Astrocyte (in vitro differentiated cells and primary cell): ENCODE measurements at regions not wholly inside any gene's neighbourhood (a gene's known extent, or its start where the extent isn't known, plus 50 kb on each side); places are given as distances from the start of the nearest gene placed in this dataset.

ENCODE experiments used
- DNase-seq: peaks from one replicate; pipeline ENCODE4 v3.0.0-alpha.2; 2010; ENCODE audit warnings: low read depth
- FAIRE-seq: peaks from 2 replicates; lab custom pipeline; 2011; peaks lifted over from hg19 to GRCh38; lab: Jason Lieb, UNC
- H2AFZ ChIP-seq: 2 replicates; pipeline ENCODE4 v1.6.0; 2012; ENCODE audit warnings: low read depth, low read length, inconsistent platforms
- H3K27ac ChIP-seq: 2 replicates; pipeline ENCODE4 v1.5.1; 2011; ENCODE audit warnings: low read depth, low read length, inconsistent platforms
- H3K27me3 ChIP-seq: 2 replicates; pipeline ENCODE4 v1.6.0; 2011; ENCODE audit warnings: low read length, inconsistent platforms; ENCODE audit not compliant: insufficient read depth
- H3K36me3 ChIP-seq: 2 replicates; pipeline ENCODE4 v1.5.1; 2011; ENCODE audit warnings: low read length, inconsistent platforms; ENCODE audit not compliant: insufficient read depth
- H3K4me1 ChIP-seq: 2 replicates; pipeline ENCODE4 v1.5.1; 2011; ENCODE audit warnings: low read length, inconsistent platforms; ENCODE audit not compliant: insufficient read depth
- H3K4me2 ChIP-seq: 2 replicates; pipeline ENCODE4 v1.6.0; 2012; ENCODE audit warnings: low read length, inconsistent platforms
- H3K4me3 ChIP-seq: 2 replicates; pipeline ENCODE4 v1.5.1; 2011; ENCODE audit warnings: low read depth, mild to moderate bottlenecking, low read length, inconsistent platforms; ENCODE audit not compliant: insufficient read depth
- H3K79me2 ChIP-seq: 2 replicates; pipeline ENCODE4 v1.6.0; 2012; ENCODE audit warnings: mild to moderate bottlenecking, low read length, inconsistent platforms; ENCODE audit not compliant: insufficient read depth
- H3K9ac ChIP-seq: 2 replicates; pipeline ENCODE4 v1.6.0; 2012; ENCODE audit warnings: mild to moderate bottlenecking, low read length, inconsistent platforms
- H3K9me3 ChIP-seq: 2 replicates; pipeline ENCODE4 v1.5.1; 2012; ENCODE audit warnings: low read depth, mild to moderate bottlenecking, low read length, inconsistent platforms; ENCODE audit not compliant: insufficient read depth
- H4K20me1 ChIP-seq: 2 replicates; pipeline ENCODE4 v1.6.0; 2012; ENCODE audit warnings: low read length, inconsistent platforms; ENCODE audit not compliant: insufficient read depth
- H3K27ac Mint-ChIP-seq: one replicate; pipeline ENCODE4 v1.8.0; 2021; ENCODE audit warnings: mild to moderate bottlenecking, mixed read lengths; ENCODE audit not compliant: unreplicated experiment
- H3K27me3 Mint-ChIP-seq: one replicate; pipeline ENCODE4 v1.8.0; 2021; ENCODE audit warnings: low read depth, mixed read lengths; ENCODE audit not compliant: unreplicated experiment
- H3K36me3 Mint-ChIP-seq: one replicate; pipeline ENCODE4 v1.8.0; 2021; ENCODE audit warnings: low read depth, mixed read lengths; ENCODE audit not compliant: unreplicated experiment
- H3K4me1 Mint-ChIP-seq: one replicate; pipeline ENCODE4 v1.8.0; 2021; ENCODE audit warnings: low read depth, mixed read lengths; ENCODE audit not compliant: unreplicated experiment
- H3K4me3 Mint-ChIP-seq: one replicate; pipeline ENCODE4 v1.8.0; 2021; ENCODE audit warnings: mild to moderate bottlenecking, moderate library complexity, mixed read lengths; ENCODE audit not compliant: unreplicated experiment
- H3K9me3 Mint-ChIP-seq: one replicate; pipeline ENCODE4 v1.8.0; 2021; ENCODE audit warnings: mild to moderate bottlenecking, mixed read lengths; ENCODE audit not compliant: unreplicated experiment
- CTCF ChIP-seq: IDR thresholded peaks from 2 replicates; pipeline ENCODE4 v1.5.1; 2011; ENCODE audit warnings: low read depth, mild to moderate bottlenecking, inconsistent platforms, low read length, moderate library complexity; ENCODE audit not compliant: insufficient read depth
- EZH2 ChIP-seq: IDR thresholded peaks from 2 replicates; pipeline ENCODE4 v1.6.1; 2012; ENCODE audit warnings: mild to moderate bottlenecking, low read length, inconsistent platforms; ENCODE audit not compliant: insufficient read depth

- no peak for FAIRE-seq
- Histone ChIP-seq H3K4me1 (peaks cover 4% of the 10 kb centered on the region), H3K9ac (no peak overlapping the region), H3K4me2 (no peak overlapping the region), H3K27me3 (no peaks in the 10 kb centered on the region), H3K36me3 (no peaks in the 10 kb centered on the region), H2AFZ (no peak overlapping the region), H4K20me1 (no peaks in the 10 kb centered on the region), H3K9me3 (no peaks in the 10 kb centered on the region), H3K27ac (no peak overlapping the region), H3K4me3 (no peak overlapping the region), H3K79me2 (no peaks in the 10 kb centered on the region)
- H3K27me3 Mint-ChIP-seq, result no peaks in the 10 kb centered on the region
- TF ChIP-seq CTCF, result no peak
- TF ChIP-seq EZH2, result no peak
- H3K9me3 Mint-ChIP-seq, result peaks cover 2% of the 10 kb centered on the region
- H3K27ac Mint-ChIP-seq, result no peak overlapping the region
- H3K36me3 Mint-ChIP-seq, result peaks cover 2% of the 10 kb centered on the region
- DNase-seq, result no peak
- H3K4me1 Mint-ChIP-seq, result peaks cover 5% of the 10 kb centered on the region
- H3K4me3 Mint-ChIP-seq, result no peak overlapping the region
These were observed 422.1 kb downstream of the GJA1 start for GRCh38 chr6:121857551-121857950.

GRCh38 chr6:121858310-121858709, 422.9 kb downstream of the GJA1 start:
- no peaks in the 10 kb centered on the region for H3K9me3 ChIP-seq

More at GRCh38 chr6:121858310-121858709, 422.9 kb downstream of the GJA1 start:
- TF ChIP-seq CTCF (no peak), EZH2 (no peak)
- H3K27ac Mint-ChIP-seq, result no peak overlapping the region
- Histone ChIP-seq H3K4me2 (no peak overlapping the region), H3K27me3 (no peaks in the 10 kb centered on the region), H2AFZ (no peak overlapping the region), H3K4me1 (peaks cover 4% of the 10 kb centered on the region), H4K20me1 (no peaks in the 10 kb centered on the region), H3K9ac (no peak overlapping the region), H3K79me2 (no peaks in the 10 kb centered on the region), H3K27ac (no peak overlapping the region), H3K4me3 (no peak overlapping the region), H3K36me3 (no peaks in the 10 kb centered on the region)
- no peak for DNase-seq
- no peak overlapping the region for H3K4me3 Mint-ChIP-seq
- H3K4me1 Mint-ChIP-seq, result peaks cover 5% of the 10 kb centered on the region
- H3K9me3 Mint-ChIP-seq, result peaks cover 5% of the 10 kb centered on the region
- no peaks in the 10 kb centered on the region for H3K27me3 Mint-ChIP-seq
- no peak for FAIRE-seq
- peaks cover 2% of the 10 kb centered on the region for H3K36me3 Mint-ChIP-seq
